ENCODE measurements at regions not wholly inside any gene's neighbourhood (a gene's known extent, or its start where the extent isn't known, plus 50 kb on each side); places are given as distances from the start of the nearest gene placed in this dataset.

DNA sequence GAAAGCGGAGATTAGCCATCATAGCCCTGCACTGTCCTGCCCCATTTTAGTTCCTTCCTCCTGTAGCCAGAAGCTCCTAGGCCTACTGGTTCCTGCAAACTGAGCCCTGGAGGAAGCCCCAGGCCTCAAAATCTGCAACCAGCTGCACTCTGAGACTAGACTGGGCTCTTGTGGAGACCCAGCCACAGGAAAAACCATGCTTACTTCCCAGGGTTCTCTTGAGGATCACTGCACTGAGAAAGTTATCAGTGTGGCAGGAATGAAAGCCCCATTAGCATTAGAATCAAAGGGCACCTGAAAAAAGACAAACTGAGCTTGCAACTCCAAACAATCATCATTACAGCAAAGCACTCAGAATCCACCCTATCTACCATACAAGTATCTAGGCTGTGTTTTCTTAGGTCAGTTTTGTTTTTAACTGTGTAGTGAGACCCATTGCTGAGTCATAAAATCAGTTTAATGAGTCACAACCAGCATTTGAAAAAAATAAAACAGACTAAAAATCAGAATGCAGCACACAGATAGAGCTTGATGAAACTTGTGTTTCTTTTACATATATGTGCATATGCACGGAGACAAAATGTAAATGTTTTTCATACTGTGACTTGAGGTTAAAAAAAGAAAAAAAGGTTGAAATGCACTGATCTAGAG, 91.0 kb downstream of the UNC5CL start:
- in situ Hi-C loops (cut with HindIII; ENCODE audit: low sequenced_read_pairs) = no loop called here
- no peak for DNase-seq (ENCODE audit: low spot score)

- in situ Hi-C loops (cut with HindIII; ENCODE audit: low sequenced_read_pairs) = no loop called here
- DNase-seq (ENCODE audit: low spot score) = no peak
Measured at GRCh38 chr6:40946738-40947301, 92.2 kb downstream of the UNC5CL start.

- in situ Hi-C loops (cut with HindIII; ENCODE audit: low sequenced_read_pairs) = no loop called here
- DNase-seq (ENCODE audit: low spot score) = no peak
Measured at GRCh38 chr6:40937491-40937890, 101.5 kb downstream of the UNC5CL start.

GRCh38 chr6:40936818-40937251, 102.2 kb downstream of the UNC5CL start:
- in situ Hi-C loops (cut with HindIII; ENCODE audit: low sequenced_read_pairs) = no loop called here
- no peak for DNase-seq (ENCODE audit: low spot score)

DNA sequence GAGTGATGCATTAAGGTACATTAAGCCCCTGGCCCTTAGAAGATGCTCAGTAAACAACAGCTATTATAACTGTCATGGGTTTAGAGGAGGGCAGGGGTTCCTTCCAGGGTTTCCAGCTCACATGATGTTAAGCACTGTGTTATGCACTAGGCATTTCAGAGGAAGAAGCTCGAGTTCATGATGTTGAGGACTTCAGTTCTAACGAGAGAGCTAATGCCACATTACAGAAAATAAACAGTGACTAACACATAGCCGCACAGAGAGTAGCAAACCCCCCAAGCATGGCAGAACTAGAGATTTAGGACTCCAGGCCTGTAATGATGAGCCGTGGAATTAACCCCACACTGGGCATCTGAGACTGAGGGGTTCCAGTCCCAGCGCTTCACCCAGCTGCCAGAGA, 105.2 kb downstream of the UNC5CL start:
- no peak for DNase-seq (ENCODE audit: low spot score)
- in situ Hi-C loops (cut with HindIII; ENCODE audit: low sequenced_read_pairs) = no loop called here

DNA sequence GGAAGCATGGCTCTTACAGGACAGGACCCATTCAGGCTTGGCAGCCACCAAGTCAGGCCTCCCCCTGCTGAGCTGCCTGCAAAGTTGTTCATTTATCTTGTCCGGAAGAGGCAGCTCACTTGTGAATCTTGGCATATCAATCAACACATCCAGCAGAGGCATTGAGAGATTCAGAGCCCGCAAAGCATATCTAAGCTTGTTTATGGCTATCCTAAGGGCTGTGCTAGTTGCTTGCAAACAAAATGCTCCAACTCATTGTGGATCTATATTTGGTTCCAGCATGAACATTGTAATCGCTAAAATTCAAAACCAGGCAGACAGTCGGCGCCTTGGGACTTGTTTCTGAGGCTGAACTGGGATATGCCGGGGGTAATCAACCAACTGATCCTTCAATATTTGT, 106.1 kb downstream of the UNC5CL start:
- DNase-seq (ENCODE audit: low spot score) = no peak
- in situ Hi-C loops (cut with HindIII; ENCODE audit: low sequenced_read_pairs) = no loop called here

- no peak for DNase-seq (ENCODE audit: low spot score)
- in situ Hi-C loops (cut with HindIII; ENCODE audit: low sequenced_read_pairs) = no loop called here
Measured at GRCh38 chr6:40932366-40932765, 106.7 kb downstream of the UNC5CL start.

- in situ Hi-C loops (cut with HindIII; ENCODE audit: low sequenced_read_pairs) = no loop called here
- DNase-seq (ENCODE audit: low spot score) = no peak
Measured at GRCh38 chr6:40931931-40932330, 107.1 kb downstream of the UNC5CL start.

DNA sequence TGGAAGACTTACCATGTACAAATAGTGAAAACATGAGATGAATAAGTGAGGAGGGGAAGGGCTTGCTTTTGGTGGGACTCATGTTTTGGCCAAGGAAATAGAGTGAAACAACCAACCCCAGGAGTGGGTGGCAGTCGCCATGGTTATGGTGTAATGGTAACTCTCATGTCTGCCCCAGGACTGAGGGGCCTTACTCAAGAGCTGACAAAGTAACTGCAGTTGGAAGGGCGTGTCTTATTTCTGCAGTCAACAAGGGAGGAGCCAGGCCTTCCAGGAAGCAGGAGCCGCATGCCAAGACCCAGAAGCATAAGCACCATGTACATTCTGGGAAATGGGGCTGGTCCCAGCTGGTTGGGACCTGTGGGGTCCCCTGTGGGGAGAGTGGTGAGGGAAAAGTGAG, 108.5 kb downstream of the UNC5CL start:
- in situ Hi-C loops (cut with HindIII; ENCODE audit: low sequenced_read_pairs) = no loop called here
- no peak for DNase-seq (ENCODE audit: low spot score)

GRCh38 chr6:40930045-40930444, 109.0 kb downstream of the UNC5CL start:
- in situ Hi-C loops (cut with HindIII; ENCODE audit: low sequenced_read_pairs) = no loop called here
- DNase-seq (ENCODE audit: low spot score) = no peak

DNA sequence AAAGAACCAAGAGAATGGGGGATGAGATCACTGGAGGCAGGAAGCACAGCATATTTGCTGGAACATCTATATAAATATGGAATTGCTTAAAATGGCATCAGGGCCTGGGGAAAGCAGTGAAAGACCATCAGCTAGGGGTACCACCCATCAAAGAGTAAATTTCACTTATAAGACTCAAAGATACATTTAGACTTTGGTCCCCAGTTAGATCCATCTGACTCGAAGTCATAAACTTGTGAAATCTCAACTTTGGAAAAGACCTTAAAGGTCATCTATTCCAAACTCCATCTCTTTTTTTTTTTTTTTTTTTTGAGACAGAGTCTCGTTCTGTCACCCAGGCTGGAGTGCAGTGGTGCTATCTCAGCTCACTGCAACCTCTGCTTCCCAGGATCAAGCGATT, 109.8 kb downstream of the UNC5CL start:
- DNase-seq (ENCODE audit: low spot score) = no peak
- in situ Hi-C loops (cut with HindIII; ENCODE audit: low sequenced_read_pairs) = no loop called here

- in situ Hi-C loops (cut with HindIII; ENCODE audit: low sequenced_read_pairs) = no loop called here
- DNase-seq (ENCODE audit: low spot score) = no peak
Measured at GRCh38 chr6:40928763-40929162, 110.3 kb downstream of the UNC5CL start.

GRCh38 chr6:40928307-40928706, 110.7 kb downstream of the UNC5CL start:
- in situ Hi-C loops (cut with HindIII; ENCODE audit: low sequenced_read_pairs) = no loop called here
- no peak for DNase-seq (ENCODE audit: low spot score)

GRCh38 chr6:40925341-40925740, 113.7 kb downstream of the UNC5CL start:
- no peak for DNase-seq (ENCODE audit: low spot score)
- in situ Hi-C loops (cut with HindIII; ENCODE audit: low sequenced_read_pairs) = no loop called here

DNA sequence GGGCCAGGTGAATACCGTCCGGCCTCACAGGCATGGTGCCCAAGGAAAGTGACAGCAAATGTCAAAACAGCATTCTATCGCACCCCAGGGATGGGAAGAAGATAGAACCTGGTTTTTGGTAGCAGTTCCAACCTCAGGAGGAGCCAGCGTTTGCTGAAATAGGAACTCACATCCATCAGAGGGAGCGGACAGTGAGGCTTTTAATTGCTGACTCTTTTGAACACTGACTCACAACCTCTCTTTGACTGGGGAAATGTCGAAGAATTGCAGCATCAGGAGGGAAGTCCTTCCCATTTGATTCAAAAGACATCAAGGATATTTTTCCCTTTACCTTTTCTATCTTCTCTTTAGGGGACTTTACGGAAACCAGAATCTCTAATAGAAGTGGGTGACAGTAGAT, 114.2 kb downstream of the UNC5CL start:
- in situ Hi-C loops (cut with HindIII; ENCODE audit: low sequenced_read_pairs) = no loop called here

GRCh38 chr6:40923880-40924279, 115.1 kb downstream of the UNC5CL start:
- no peak for DNase-seq (ENCODE audit: low spot score)
- in situ Hi-C loops (cut with HindIII; ENCODE audit: low sequenced_read_pairs) = no loop called here

More for the DNA sequence above, 114.2 kb downstream of the UNC5CL start:
- DNase-seq (ENCODE audit: low spot score) = no peak

DNA sequence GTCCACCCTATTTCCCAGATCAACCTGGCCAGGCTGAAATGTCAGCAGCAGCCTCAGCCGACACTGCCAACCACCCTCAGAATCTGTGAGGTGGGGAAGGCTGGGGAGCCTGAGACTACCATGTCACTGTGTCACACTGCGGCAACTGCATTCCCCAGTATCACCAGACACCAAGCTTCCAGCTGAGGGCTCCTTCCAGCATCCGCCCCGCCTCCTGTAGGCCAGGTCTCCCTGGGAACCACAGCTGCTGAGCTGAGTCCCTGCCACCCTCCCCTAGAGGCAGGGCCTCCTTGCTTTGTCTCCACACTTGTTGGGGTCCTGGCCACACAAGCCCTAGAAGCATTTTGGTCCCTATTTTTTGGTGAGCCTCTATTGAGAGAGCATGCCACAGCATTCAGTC, 115.7 kb downstream of the UNC5CL start:
- in situ Hi-C loops (cut with HindIII; ENCODE audit: low sequenced_read_pairs) = no loop called here
- no peak for DNase-seq (ENCODE audit: low spot score)

- no peak for DNase-seq (ENCODE audit: low spot score)
- in situ Hi-C loops (cut with HindIII; ENCODE audit: low sequenced_read_pairs) = no loop called here
Measured at GRCh38 chr6:40922281-40922680, 116.7 kb downstream of the UNC5CL start.

DNA sequence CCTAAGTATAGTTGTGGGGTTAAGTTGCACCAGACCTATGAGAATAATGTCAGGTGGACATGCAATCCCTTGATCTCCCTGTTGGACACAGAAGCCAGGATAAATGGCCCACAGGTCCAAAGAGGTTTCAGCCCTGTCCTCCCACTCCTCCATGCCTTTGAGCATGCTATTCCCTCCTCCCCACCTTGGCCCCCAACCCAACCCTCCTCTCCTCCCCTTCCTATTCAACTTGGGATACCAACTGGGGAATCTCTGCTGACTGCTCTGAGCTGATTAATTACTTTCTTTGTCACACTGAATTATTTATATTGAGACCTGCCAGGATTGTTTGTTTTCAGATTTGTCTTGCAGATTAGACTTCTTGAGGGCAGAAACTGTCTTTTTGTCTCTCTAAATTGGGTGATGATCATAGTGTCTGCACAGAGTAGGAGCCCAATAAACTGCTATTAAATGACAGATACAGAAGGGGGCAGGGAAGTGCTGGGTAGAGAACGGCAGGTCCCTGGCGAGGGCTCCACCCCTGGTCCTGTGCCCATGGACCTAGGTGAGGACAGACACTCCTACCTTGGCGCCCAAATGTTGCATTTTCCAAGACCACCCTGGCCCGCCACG, 120.9 kb downstream of the UNC5CL start:
- in situ Hi-C loops (cut with HindIII; ENCODE audit: low sequenced_read_pairs) = no loop called here
- DNase-seq (ENCODE audit: low spot score) = no peak

- DNase-seq (ENCODE audit: low spot score) = no peak
- in situ Hi-C loops (cut with HindIII; ENCODE audit: low sequenced_read_pairs) = no loop called here
Measured at GRCh38 chr6:40917603-40918002, 121.4 kb downstream of the UNC5CL start.

- DNase-seq (ENCODE audit: low spot score) = no peak
- in situ Hi-C loops (cut with HindIII; ENCODE audit: low sequenced_read_pairs) = no loop called here
Measured at GRCh38 chr6:40916845-40917244, 122.2 kb downstream of the UNC5CL start.

All from G401 (cell line).